Natural killer cell treated with Interleukin-12 subunit alpha and Interleukin-12 subunit beta and Interleukin-15 and Interleukin-18, amount 100 ng/mL, for 72 hours (primary cell): ENCODE measurements at regions not wholly inside any gene's neighbourhood (a gene's known extent, or its start where the extent isn't known, plus 50 kb on each side); places are given as distances from the start of the nearest gene placed in this dataset.
"Not testable (repeated sequence)": the region's sequence is repeated elsewhere in the genome, so short reads cannot be mapped to it uniquely, and the experiment has no call there.

Experiments
- ATAC-seq, 2 donors: fragments of 150-1000 bp; cut with Tn5 transposase in 1 of 2; sonication (Bioruptor Pico), chemical (Tn5 transposase) in 1 of 2; 2 replicates each; pipeline ENCODE4 v1.10.0; 2021
- DNase-seq: peaks from one replicate; pipeline ENCODE4 v3.0.0; 2022; ENCODE audit warnings: low spot score
- H3K27ac Mint-ChIP-seq, 2 donors: 1 replicate in 1 of 2; 2 replicates in 1 of 2; pipeline ENCODE4 v1.8.0; 2022; ENCODE audit warnings: mixed read lengths in 2 of 2, mild to moderate bottlenecking in 1 of 2, moderate library complexity in 1 of 2
- H3K27me3 Mint-ChIP-seq, 2 donors: 1 replicate in 1 of 2; 2 replicates in 1 of 2; pipeline ENCODE4 v1.8.0; 2022; ENCODE audit warnings: mixed read lengths in 2 of 2
- H3K36me3 Mint-ChIP-seq: one replicate; pipeline ENCODE4 v1.8.0; 2022; ENCODE audit warnings: mixed read lengths
- H3K4me1 Mint-ChIP-seq, 2 donors: 1 replicate in 1 of 2; 2 replicates in 1 of 2; pipeline ENCODE4 v1.8.0; 2022; ENCODE audit warnings: low read depth in 2 of 2, mixed read lengths in 2 of 2, mild to moderate bottlenecking in 1 of 2
- H3K4me3 Mint-ChIP-seq: one replicate; pipeline ENCODE4 v1.8.0; 2022; ENCODE audit warnings: mixed read lengths
- H3K9me3 Mint-ChIP-seq: 2 replicates; pipeline ENCODE4 v1.8.0; 2022; ENCODE audit warnings: mixed read lengths

DNA sequence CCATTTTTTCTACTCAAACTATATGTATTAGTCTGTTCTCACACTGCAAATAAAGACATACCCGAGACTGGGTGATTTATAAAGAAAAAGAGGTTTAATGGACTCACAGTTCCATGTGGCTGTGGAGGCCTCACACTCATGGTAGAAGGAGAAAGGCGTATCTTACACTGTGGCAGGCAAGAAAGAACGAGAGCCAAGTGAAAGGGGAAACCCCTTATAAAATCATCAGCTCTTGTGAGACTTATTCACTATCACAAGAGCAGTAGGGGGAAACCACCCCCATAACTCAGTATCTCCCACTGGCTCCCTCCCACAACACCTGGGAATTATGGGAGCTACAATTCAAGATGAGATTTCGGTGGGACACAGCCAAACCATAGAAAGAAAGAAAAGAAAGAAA, 266.3 kb upstream of the TLE3 start:
- not testable (repeated sequence) for DNase-seq, H3K9me3 Mint-ChIP-seq, H3K4me3 Mint-ChIP-seq, H3K27ac Mint-ChIP-seq, H3K36me3 Mint-ChIP-seq, H3K4me1 Mint-ChIP-seq, ATAC-seq
- peaks cover 27 to 33% of the 10 kb centered on the region in 2 donors for H3K27me3 Mint-ChIP-seq

DNA sequence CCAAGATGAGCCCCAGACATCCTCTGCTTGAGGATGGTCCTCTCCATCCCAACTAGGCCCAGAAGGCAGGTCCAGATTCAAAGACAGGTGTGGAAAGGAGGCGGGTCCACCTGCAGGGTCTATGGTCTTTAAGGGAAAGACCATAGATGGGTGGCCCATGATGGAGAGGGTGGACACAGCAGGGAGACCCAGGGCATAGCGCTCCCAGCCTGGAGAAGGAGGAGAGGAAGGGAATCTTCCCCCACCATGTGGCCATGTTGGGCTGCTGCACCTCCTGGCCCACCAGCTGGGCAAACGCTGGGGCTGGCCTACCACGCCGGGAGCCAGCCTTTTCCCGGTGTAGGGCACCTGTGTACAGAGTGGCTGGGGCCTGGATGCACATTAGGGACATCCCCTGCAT, 265.2 kb upstream of the TLE3 start:
- H3K4me1 Mint-ChIP-seq, result peaks cover 4 to 5% of the 10 kb centered on the region in 2 donors
- no peak for DNase-seq
- no peak for ATAC-seq
- no peaks in the 10 kb centered on the region for H3K36me3 Mint-ChIP-seq
- no peak overlapping the region for H3K4me3 Mint-ChIP-seq
- H3K9me3 Mint-ChIP-seq, result no peaks in the 10 kb centered on the region
- H3K27me3 Mint-ChIP-seq, result peaks cover 24 to 25% of the 10 kb centered on the region in 2 donors
- H3K27ac Mint-ChIP-seq, result no peak overlapping the region

DNA sequence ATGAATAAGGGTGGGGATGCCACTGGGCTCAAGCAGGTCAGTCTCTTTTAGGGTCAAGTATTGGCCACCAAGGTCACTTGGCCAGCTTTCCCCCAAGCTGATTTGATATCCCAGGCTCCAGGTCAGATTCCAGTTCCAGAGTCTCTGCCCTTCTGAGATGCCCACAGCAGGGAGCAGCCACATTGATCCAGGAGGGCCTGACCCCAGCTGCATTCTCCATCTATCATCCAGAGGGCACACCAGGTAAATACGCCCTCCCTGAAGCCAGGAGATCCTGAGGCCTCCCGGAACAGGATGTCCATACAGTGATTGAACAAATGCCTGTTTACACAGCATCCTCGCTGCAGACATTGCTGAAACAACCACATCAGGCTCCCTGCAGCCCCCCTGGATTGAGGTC, 264.6 kb upstream of the TLE3 start:
- H3K27me3 Mint-ChIP-seq, result peaks cover 24 to 25% of the 10 kb centered on the region in 2 donors
- H3K9me3 Mint-ChIP-seq, result no peaks in the 10 kb centered on the region
- H3K27ac Mint-ChIP-seq, result no peak overlapping the region
- H3K4me1 Mint-ChIP-seq, result peaks cover 4 to 5% of the 10 kb centered on the region in 2 donors
- DNase-seq, result no peak
- H3K4me3 Mint-ChIP-seq, result no peak overlapping the region
- no peak for ATAC-seq
- no peaks in the 10 kb centered on the region for H3K36me3 Mint-ChIP-seq

DNA sequence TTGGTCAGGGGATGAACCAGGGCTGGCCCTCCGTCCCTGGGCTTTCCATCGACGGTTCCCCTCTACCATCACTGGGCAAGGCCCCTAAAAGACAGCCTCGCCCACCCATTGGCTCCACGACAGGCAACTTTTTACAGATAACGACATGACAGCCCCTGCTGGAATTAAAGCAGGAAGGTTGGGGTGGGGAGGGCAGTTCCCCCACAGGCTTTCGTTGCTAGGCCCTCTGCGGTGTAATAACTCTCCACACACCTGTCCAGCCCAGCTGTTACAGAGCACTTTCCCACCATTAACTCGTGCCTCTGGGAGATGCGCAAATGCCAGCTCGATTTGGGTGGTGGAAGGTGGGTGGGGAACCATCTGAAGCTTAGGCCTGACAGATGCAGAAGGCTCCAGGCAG, 264.2 kb upstream of the TLE3 start:
- DNase-seq (no peak), ATAC-seq (no peak)
- Mint-ChIP-seq H3K9me3 (no peaks in the 10 kb centered on the region), H3K27ac (no peak overlapping the region), H3K4me1 (peaks cover 4 to 5% of the 10 kb centered on the region in 2 donors), H3K4me3 (no peak overlapping the region), H3K27me3 (peaks cover 24 to 25% of the 10 kb centered on the region in 2 donors), H3K36me3 (no peaks in the 10 kb centered on the region)

DNA sequence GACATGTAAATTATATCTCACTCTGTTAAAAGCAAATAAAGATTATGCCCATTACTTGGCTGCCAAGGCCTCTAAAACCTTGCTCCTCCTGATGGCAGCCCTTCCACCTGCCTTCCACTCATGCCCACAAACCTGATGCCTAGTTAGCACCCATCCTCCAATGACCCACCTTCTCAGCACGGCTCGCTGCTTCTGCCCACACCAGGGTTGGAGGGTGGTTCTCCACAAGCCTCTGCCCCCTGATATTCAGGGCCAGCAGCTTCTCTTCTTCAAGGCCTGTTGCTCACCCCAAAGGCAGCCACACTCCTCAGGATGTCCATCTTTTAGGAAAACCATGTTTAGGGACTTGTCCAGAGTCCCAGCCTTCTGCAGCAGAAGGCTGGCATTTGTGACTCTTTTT, 263.4 kb upstream of the TLE3 start:
- Mint-ChIP-seq H3K36me3 (no peaks in the 10 kb centered on the region), H3K27me3 (peaks cover 20 to 23% of the 10 kb centered on the region in 2 donors), H3K4me3 (no peak overlapping the region), H3K9me3 (no peaks in the 10 kb centered on the region), H3K27ac (no peak overlapping the region), H3K4me1 (peaks cover 4 to 5% of the 10 kb centered on the region in 2 donors)
- ATAC-seq (no peak), DNase-seq (no peak)

DNA sequence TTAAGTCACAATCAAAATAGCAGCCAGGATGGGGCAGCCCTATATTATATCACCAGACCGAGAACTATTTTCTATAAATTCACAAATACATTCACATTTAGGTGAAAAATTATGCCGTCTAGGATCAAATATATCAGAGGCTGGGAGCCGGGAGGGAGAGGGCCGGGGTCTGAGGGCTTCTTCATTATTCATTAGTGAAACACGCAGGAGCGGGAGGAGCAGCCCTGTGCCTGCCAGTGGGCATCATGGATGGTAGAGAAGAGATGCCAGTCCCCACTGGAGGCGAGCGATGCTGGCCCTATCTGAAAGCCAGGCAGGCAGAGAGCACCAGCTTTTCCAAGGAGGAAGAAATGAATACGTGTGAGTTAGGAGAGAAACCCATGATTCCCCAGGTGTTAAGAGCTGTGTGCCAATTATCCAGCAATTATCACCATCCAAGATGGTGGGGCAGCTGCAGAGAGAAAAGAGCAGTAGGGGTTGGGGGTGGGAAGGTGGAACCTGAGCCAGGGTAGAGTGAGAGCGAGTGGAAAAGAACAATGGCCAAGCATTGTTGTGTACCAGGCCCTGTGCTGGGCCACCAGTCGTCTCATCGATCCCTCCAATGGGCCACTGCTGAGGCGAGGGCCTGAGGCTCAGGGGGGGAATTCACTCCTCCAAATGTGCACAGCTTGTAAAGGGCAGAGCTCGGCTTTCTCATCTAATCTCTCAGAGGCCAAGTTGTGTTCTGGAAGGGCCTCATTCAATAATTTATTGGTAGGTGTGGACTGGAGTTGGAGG, 261.3 kb upstream of the TLE3 start:
- H3K36me3 Mint-ChIP-seq, result no peaks in the 10 kb centered on the region
- H3K27ac Mint-ChIP-seq, result no peak overlapping the region
- H3K27me3 Mint-ChIP-seq, result peaks cover 19 to 22% of the 10 kb centered on the region in 2 donors
- peaks cover 2% of the 10 kb centered on the region in 2 donors for H3K4me1 Mint-ChIP-seq
- no peaks in the 10 kb centered on the region for H3K9me3 Mint-ChIP-seq
- no peak overlapping the region for H3K4me3 Mint-ChIP-seq
- no peak for ATAC-seq
- no peak for DNase-seq

DNA sequence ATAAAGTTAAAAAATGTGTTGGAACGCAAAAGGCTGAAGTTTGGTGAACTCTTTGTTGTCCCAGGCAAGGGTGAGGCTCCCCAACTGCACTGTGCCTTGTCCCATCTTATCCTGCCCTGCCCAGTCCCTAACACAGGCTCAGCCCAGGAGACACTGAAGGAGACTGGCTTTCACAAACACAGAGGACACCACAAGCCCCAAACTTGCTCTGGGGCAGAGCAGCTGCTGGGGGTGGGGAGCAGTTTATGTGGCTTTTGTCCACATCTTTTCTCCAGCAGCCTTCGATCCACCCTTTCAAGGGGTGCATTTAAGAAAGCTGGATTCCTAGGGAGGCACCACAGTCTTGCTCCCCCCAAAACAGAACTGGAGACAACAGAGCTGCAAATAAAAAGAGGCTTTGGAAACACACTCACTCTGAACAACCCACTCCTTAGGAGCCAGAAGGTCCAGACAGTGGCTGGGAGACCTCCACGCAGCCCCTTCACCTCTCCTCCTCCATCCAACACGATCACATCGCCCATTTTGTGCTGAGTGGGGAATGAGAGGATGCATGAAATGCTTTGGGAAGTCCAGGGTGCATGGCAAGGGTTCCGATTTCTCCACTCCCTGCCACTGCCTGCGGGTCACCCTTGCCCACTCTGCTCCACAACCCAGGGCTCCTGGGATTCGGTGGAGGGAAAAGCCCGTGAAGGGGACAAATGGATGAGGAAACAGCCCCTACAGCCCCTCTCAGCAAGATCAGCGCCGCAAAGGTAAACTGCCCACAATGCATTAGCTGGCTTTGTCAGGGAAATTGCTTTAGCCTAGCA, 260.5 kb upstream of the TLE3 start:
- H3K4me3 Mint-ChIP-seq, result no peak overlapping the region
- H3K9me3 Mint-ChIP-seq, result no peaks in the 10 kb centered on the region
- no peaks in the 10 kb centered on the region for H3K36me3 Mint-ChIP-seq
- peaks cover 11 to 16% of the 10 kb centered on the region in 2 donors for H3K27me3 Mint-ChIP-seq
- no peaks in the 10 kb centered on the region for H3K4me1 Mint-ChIP-seq
- no peak for DNase-seq
- H3K27ac Mint-ChIP-seq, result no peak overlapping the region
- ATAC-seq, result no peak

DNA sequence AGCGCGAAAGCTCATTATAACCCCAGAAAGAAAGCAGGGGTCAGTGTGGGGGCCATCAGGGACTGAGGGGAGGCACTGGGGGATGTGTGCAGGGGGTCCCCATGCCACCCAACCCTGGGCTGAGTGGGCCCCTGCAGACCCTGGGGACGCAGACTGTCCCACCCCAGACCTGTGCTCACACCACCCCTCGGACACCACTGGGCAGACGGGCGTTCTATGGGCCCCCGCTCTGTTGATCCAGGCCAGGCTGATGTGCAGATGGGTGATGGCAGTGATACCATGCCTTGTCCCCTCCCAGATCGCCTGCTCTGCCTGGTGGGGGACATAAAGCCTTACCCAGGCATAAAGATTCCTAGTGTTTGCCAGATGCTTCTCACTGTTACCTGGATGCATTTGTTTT, 259.7 kb upstream of the TLE3 start:
- Mint-ChIP-seq H3K4me1 (no peaks in the 10 kb centered on the region), H3K27me3 (peaks cover 8 to 16% of the 10 kb centered on the region in 2 donors), H3K4me3 (no peak overlapping the region), H3K27ac (no peak overlapping the region), H3K9me3 (no peaks in the 10 kb centered on the region), H3K36me3 (no peaks in the 10 kb centered on the region)
- no peak for ATAC-seq
- DNase-seq, result no peak

DNA sequence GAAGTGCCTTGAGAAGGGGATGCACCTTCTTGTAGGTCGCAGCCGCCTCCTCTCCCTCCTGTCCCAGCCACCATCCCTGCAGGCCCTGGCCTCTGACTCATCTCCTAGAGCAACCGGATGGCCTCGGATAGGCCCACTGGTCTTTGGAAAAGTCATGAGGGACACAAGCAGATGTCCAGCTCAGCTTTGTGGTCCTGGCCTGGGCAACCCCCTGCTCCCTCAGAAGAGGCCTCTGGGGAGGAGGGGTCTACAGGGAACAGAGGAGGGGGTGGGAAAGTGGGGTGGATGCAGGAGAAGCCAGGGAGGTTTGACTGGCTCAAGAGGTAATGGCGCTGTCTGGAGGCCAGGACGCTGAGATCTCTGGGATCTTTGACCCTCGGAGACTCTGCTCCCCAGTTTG, 259.2 kb upstream of the TLE3 start:
- ATAC-seq (no peak), DNase-seq (no peak)
- H3K27me3 Mint-ChIP-seq, result peaks cover 10 to 16% of the 10 kb centered on the region in 2 donors
- H3K4me1 Mint-ChIP-seq, result no peaks in the 10 kb centered on the region
- no peaks in the 10 kb centered on the region for H3K36me3 Mint-ChIP-seq
- no peak overlapping the region for H3K27ac Mint-ChIP-seq
- no peak overlapping the region for H3K4me3 Mint-ChIP-seq
- H3K9me3 Mint-ChIP-seq, result no peaks in the 10 kb centered on the region

DNA sequence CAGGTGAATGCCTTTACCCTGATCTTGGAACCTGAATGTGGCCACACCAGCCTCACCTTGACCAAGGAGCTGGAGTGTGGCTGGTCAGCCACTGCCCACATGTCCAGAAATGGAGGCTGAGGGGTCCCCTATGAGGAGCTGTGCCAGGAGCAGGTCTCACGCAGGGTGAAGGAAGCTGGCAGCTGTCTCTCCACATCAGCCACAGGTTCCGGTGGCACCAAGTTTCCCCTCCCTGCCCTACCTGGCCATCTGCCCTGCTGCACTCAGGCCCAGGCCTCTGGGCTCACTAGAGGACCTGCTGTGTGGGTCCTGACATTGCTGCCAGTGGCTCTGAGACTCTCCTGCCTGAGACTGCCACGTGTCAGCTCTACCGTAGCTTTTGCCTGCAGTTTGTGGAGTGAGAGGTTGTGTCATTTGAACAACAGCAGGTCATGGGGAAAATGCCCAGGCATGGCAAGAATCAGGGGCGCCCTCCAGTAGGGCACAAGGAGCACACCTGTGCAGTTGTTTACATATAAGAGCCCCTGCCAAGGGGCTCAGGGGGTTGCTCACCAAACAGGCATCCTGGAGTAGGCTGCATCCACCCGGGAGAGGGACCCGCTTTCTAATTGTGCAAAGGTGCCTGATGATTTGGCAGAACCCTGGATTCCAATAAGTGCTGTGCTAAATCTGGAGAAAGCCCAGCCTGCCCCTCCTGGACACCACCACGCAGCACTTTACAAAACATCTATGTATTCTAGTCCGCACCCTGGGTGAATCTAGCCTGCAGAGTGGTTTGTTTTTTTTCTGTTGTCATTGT, 258.5 kb upstream of the TLE3 start:
- Mint-ChIP-seq H3K4me3 (no peak overlapping the region), H3K27ac (no peak overlapping the region), H3K36me3 (no peaks in the 10 kb centered on the region), H3K4me1 (no peaks in the 10 kb centered on the region), H3K9me3 (no peaks in the 10 kb centered on the region), H3K27me3 (peaks cover 16 to 21% of the 10 kb centered on the region in 2 donors)
- DNase-seq (no peak), ATAC-seq (no peak)

DNA sequence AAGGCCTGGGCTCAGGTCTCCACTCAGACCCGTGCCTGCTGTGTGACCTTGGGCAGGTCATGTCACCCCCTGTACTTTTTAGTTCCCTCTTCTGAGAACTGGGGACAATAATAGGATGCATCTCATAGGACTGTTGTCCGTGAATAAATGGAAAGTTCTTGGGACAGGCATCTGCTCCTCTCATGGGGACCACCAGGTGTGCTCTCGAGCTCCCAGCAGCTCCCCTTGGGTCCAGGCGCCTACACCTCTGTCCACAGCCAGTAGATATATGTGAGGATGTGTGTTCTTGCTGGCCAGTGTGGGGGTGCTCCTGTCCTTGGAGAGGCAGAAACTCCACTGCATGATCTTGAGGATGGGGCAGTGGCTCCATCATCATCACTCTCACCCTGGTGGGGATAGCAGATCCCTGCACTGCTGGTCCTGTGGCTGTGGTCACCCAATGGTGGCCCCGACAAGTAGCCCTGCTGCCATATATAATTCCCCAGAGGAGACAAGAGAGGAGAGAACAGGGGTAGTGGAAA, 257.6 kb upstream of the TLE3 start:
- no peak for ATAC-seq
- Mint-ChIP-seq H3K27me3 (peaks cover 16 to 26% of the 10 kb centered on the region in 2 donors), H3K4me1 (no peaks in the 10 kb centered on the region)

DNA sequence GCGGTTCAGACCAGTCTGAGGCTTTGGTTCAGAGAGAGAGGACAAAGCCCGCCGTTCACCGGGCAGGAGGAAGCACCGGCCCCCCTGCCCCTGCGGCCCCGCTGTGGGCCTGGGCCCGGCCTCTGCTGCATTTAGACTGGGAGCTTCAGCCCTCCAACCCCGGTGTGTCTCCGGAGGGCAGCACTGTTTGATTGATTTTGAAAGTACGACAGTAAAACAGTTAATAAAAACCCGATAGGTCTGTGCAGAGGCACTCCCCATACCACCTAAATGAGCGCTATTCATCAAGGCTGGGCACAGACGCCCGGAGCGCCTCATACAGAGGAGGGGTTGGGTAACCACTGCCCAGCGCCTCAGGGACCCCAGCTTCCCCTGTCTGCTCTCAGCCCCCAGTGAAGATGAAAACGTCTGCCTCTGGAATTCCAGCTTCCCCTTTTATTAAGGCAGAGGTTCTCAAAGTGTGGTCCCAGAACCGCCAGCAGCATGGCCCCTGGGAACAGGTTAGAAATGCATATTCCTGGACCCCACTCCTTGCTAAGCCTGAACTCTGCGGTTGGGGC, 256.7 kb upstream of the TLE3 start:
- peaks cover 16 to 29% of the 10 kb centered on the region in 2 donors for H3K27me3 Mint-ChIP-seq
- no peaks in the 10 kb centered on the region for H3K36me3 Mint-ChIP-seq
- H3K9me3 Mint-ChIP-seq, result no peaks in the 10 kb centered on the region
- no peak overlapping the region for H3K27ac Mint-ChIP-seq
- DNase-seq (no peak), ATAC-seq (no peak)
- no peak overlapping the region for H3K4me3 Mint-ChIP-seq
- no peaks in the 10 kb centered on the region for H3K4me1 Mint-ChIP-seq

More for the DNA sequence above, 257.6 kb upstream of the TLE3 start:
- Mint-ChIP-seq H3K27ac (no peak overlapping the region), H3K9me3 (no peaks in the 10 kb centered on the region), H3K36me3 (no peaks in the 10 kb centered on the region), H3K4me3 (no peak overlapping the region)
- DNase-seq, result no peak

DNA sequence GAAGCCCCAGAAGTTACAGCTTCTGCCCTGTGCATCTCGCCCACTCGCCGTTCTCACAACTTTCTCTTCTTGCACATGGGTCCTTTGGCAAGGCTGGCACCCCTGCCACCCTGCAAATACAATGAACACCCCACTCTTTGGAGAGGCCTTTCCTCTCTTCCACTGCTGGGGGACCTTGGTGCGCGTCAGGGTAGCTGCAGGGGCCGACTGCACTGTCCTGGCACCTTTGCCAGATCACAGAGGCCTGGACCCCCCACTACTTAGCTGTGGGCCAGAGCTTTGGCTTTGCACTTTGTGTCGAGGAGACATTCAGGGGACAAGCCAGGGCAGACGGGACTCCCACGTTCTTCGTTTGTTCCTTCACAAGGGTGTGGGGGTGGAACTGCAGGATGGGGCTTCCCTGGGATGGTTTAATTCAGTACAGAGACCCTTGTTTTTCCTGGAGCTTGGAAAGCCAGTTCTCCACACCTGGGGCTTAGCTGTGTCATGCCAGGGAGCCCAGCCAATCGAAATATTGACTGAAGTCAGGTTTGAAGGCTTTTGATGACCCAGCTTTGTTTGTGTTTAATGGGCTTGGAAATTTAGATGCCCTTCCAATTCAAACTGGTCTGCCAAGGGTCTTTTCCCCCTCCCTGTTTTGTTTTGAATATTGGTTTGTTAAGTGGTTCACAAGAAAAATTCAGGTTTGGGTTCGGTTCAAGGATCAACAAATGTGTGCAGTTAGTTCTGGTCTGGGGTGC, 256.1 kb upstream of the TLE3 start:
- H3K36me3 Mint-ChIP-seq, result no peaks in the 10 kb centered on the region
- ATAC-seq (no peak), DNase-seq (no peak)
- H3K9me3 Mint-ChIP-seq, result no peaks in the 10 kb centered on the region
- H3K27ac Mint-ChIP-seq, result no peak overlapping the region
- peaks cover 0 to 2% of the 10 kb centered on the region in 2 donors for H3K4me1 Mint-ChIP-seq
- H3K4me3 Mint-ChIP-seq, result no peak overlapping the region
- peaks cover 19 to 35% of the 10 kb centered on the region in 2 donors for H3K27me3 Mint-ChIP-seq
